SK-N-SH (cell line): ENCODE measurements at regions not wholly inside any gene's neighbourhood (a gene's known extent, or its start where the extent isn't known, plus 50 kb on each side); places are given as distances from the start of the nearest gene placed in this dataset.
A peak's percentile ranks its signal among the peaks of the same experiment; 100 is the strongest.

Experiments
- CTCF ChIA-PET: fragments of 300-600, 350-600 bp; formaldehyde crosslinking; extraction: SDS; loops from one replicate; lab custom pipeline; 2021; lab: Yijun Ruan, JAX
- POLR2A ChIA-PET: fragments of 350-600 bp; sonication (Branson Sonifier 250); formaldehyde crosslinking; extraction: SDS; loops from one replicate; lab custom pipeline; 2020; ENCODE audit warnings: antibody characterized with exemption, inconsistent platforms; lab: Yijun Ruan, JAX
- DNase-seq: peaks from one replicate; pipeline ENCODE4 v3.0.0; 2012
- H2AFZ ChIP-seq: fragments of 200-600 bp; sonication (generic); 2 replicates; pipeline ENCODE4 v1.8.1; 2016; ENCODE audit warnings: antibody characterized with exemption, mild to moderate bottlenecking, low read depth
- H3F3A ChIP-seq: fragments of 200-600 bp; sonication (generic); replicated peaks from 2 replicates; pipeline ENCODE3; 2016; ENCODE audit warnings: antibody characterized with exemption, mild to moderate bottlenecking; ENCODE audit not compliant: insufficient read depth
- H3K27ac ChIP-seq, 2 experiments: fragments of 200-500 bp in 1 of 2; fragments of 200-600 bp in 1 of 2; sonication (Bioruptor generic) in 1 of 2; sonication (generic), shearing (Covaris generic) in 1 of 2; 2 replicates each; pipeline versions ENCODE4 v1.5.1 to v1.6.1; 2014 to 2016; ENCODE audit warnings: low read depth in 2 of 2, inconsistent platforms in 1 of 2, low read length in 1 of 2, mild to moderate bottlenecking in 1 of 2, mixed read lengths in 1 of 2
- H3K27me3 ChIP-seq: fragments of 200-600 bp; sonication (generic), shearing (Covaris generic); 2 replicates; pipeline ENCODE4 v1.6.1; 2016; ENCODE audit warnings: mixed run types; ENCODE audit not compliant: insufficient read depth
- H3K36me3 ChIP-seq, 2 experiments: fragments of 200-500 bp in 1 of 2; fragments of 200-600 bp in 1 of 2; sonication (Bioruptor generic) in 1 of 2; sonication (generic) in 1 of 2; replicated peaks in 1 of 2; 2 replicates each; pipeline versions ENCODE3 to v1.5.1; 2014 to 2016; ENCODE audit warnings: low read length in 1 of 2, mild to moderate bottlenecking in 1 of 2; ENCODE audit not compliant: insufficient read depth in 2 of 2, control insufficient read depth in 1 of 2
- H3K4me1 ChIP-seq, 2 experiments: fragments of 200-500 bp in 1 of 2; fragments of 200-600 bp in 1 of 2; sonication (Bioruptor generic) in 1 of 2; sonication (generic), shearing (Covaris generic) in 1 of 2; 2 replicates each; pipeline versions ENCODE4 v1.5.1 to v1.6.1; 2014 to 2016; ENCODE audit warnings: low read depth in 1 of 2, low read length in 1 of 2, mixed run types in 1 of 2; ENCODE audit not compliant: insufficient read depth in 2 of 2, control insufficient read depth in 1 of 2
- H3K4me2 ChIP-seq: fragments of 200-600 bp; sonication (generic), shearing (Covaris generic); 2 replicates; pipeline ENCODE4 v1.6.1; 2017; ENCODE audit warnings: mixed run types
- H3K4me3 ChIP-seq, 2 experiments: fragments of 200-500 bp in 1 of 2; fragments of 200-600 bp in 1 of 2; sonication (Bioruptor generic) in 1 of 2; sonication (generic), shearing (Covaris generic) in 1 of 2; 2 replicates each; pipeline versions ENCODE4 v1.5.1 to v1.8.1; 2014 to 2016; ENCODE audit warnings: low read depth in 2 of 2, inconsistent platforms in 1 of 2, low read length in 1 of 2, mild to moderate bottlenecking in 1 of 2, mixed read lengths in 1 of 2, moderate library complexity in 1 of 2
- H3K79me2 ChIP-seq: fragments of 200-600 bp; sonication (generic); 2 replicates; pipeline ENCODE4 v1.8.1; 2017; ENCODE audit warnings: mild to moderate bottlenecking; ENCODE audit not compliant: insufficient read depth
- H3K9ac ChIP-seq: fragments of 200-600 bp; sonication (generic); 2 replicates; pipeline ENCODE4 v1.6.1; 2017; ENCODE audit warnings: mixed run types
- H3K9me2 ChIP-seq: fragments of 200-600 bp; sonication (generic); 2 replicates; pipeline ENCODE4 v1.6.1; 2017; ENCODE audit warnings: mixed run types
- H3K9me3 ChIP-seq: fragments of 200-600 bp; sonication (generic); 2 replicates; pipeline ENCODE4 v1.6.1; 2017; ENCODE audit warnings: mixed run types, mild to moderate bottlenecking, moderate library complexity
- H4K20me1 ChIP-seq: fragments of 200-600 bp; sonication (generic); 2 replicates; pipeline ENCODE4 v1.6.1; 2017; ENCODE audit warnings: mild to moderate bottlenecking, mixed run types; ENCODE audit not compliant: insufficient read depth
- ELF1 ChIP-seq: IDR thresholded peaks from 2 replicates; pipeline ENCODE4 v1.4.0; 2012
- EP300 ChIP-seq, 2 experiments: IDR thresholded peaks; 2 replicates each; pipeline versions ENCODE4 v1.4.0 to v1.6.1; 2012; ENCODE audit warnings: borderline replicate concordance in 1 of 2, low read depth in 1 of 2, low read length in 1 of 2
- FOSL2 ChIP-seq: IDR thresholded peaks from 2 replicates; pipeline ENCODE4 v1.4.0; 2012; ENCODE audit warnings: low read depth, mild to moderate bottlenecking, moderate library complexity, borderline replicate concordance
- FOXJ3 ChIP-seq: sonication (generic); formaldehyde crosslinking; IDR thresholded peaks from 2 replicates; pipeline ENCODE4 v1.5.1; 2020; ENCODE audit warnings: mild to moderate bottlenecking, missing genetic modification reagents
- FOXM1 ChIP-seq: IDR thresholded peaks from 2 replicates; pipeline ENCODE4 v1.4.0; 2012; ENCODE audit warnings: low read depth, mild to moderate bottlenecking
- GATA2 ChIP-seq: sonication (generic); formaldehyde crosslinking; IDR thresholded peaks from 2 replicates; pipeline ENCODE4 v1.5.0; 2020; ENCODE audit warnings: mild to moderate bottlenecking, missing genetic modification reagents
- IRF3 ChIP-seq: fragments of 150-350 bp; IDR thresholded peaks from 2 replicates; pipeline ENCODE4 v1.6.1; 2016; ENCODE audit warnings: mild to moderate bottlenecking, low read depth, low read length
- JUND ChIP-seq: IDR thresholded peaks from 2 replicates; pipeline ENCODE4 v1.4.0; 2012
- MEF2A ChIP-seq: IDR thresholded peaks from 2 replicates; pipeline ENCODE4 v1.4.0; 2012; ENCODE audit warnings: low read depth, borderline replicate concordance
- MXI1 ChIP-seq: IDR thresholded peaks from 2 replicates; pipeline ENCODE4 v1.6.1; 2012; ENCODE audit warnings: mild to moderate bottlenecking, low read depth, low read length, improper control_type of control experiment
- NFIC ChIP-seq: IDR thresholded peaks from 2 replicates; pipeline ENCODE4 v1.4.0; 2012; ENCODE audit warnings: borderline replicate concordance
- POLR2AphosphoS5 ChIP-seq: IDR thresholded peaks from 2 replicates; pipeline ENCODE4 v1.6.1; 2012; ENCODE audit warnings: low read depth, low read length
- RFX5 ChIP-seq: IDR thresholded peaks from 2 replicates; pipeline ENCODE4 v1.6.1; 2012; ENCODE audit warnings: mild to moderate bottlenecking, improper control_type of control experiment, low read length
- RXRA ChIP-seq: IDR thresholded peaks from 2 replicates; pipeline ENCODE4 v1.4.0; 2012; ENCODE audit warnings: low read depth, mild to moderate bottlenecking, borderline replicate concordance
- SIN3A ChIP-seq: IDR thresholded peaks from 2 replicates; pipeline ENCODE4 v1.6.1; 2012; ENCODE audit warnings: low read depth, mild to moderate bottlenecking, low read length, moderate library complexity, borderline replicate concordance
- TCF12 ChIP-seq: IDR thresholded peaks from 2 replicates; pipeline ENCODE4 v1.4.0; 2012
- USF1 ChIP-seq: IDR thresholded peaks from 2 replicates; pipeline ENCODE4 v1.4.0; 2012; ENCODE audit warnings: low read depth, borderline replicate concordance
- WGBS: methylation state at CpG from one replicate; pipeline ENCODE4 v1.1.6; 2017; ENCODE audit warnings: low lambda C conversion rate; 5-methylcytosine and 5-hydroxymethylcytosine counted together

- TF ChIP-seq FOSL2 (no peak), EP300 (IDR thresholded peaks at IDR 0.05; ENCODE audit: borderline replicate concordance in 1 of 2, low read depth in 1 of 2, low read length in 1 of 2) (no peak)
- TF ChIP-seq, all 33 proteins: peak for 0
- peak overlapping the region; percentile 48 to 52 for H3K4me3 ChIP-seq
- CTCF ChIA-PET: interaction anchor here (0.7 to 1.4 kb wide), 2 partner anchors 70 to 117 kb away, joined by 3 to 4 read pairs; no protein-coding TSS in a partner anchor
- H2AFZ ChIP-seq: peak overlapping the region; percentile 60
- WGBS: 44% methylated on average over 21 of the region's 28 CpGs
- POLR2A ChIA-PET: no interaction called here
- no peaks in the 10 kb centered on the region for H3K79me2 ChIP-seq
- H3K4me1 ChIP-seq: peaks cover 19 to 45% of the 10 kb centered on the region in 2 experiments
- H3F3A ChIP-seq: peaks cover 9% of the 10 kb centered on the region
- peak overlapping the region; percentile 98 to 99 for H3K27ac ChIP-seq
- no peaks in the 10 kb centered on the region for H3K36me3 ChIP-seq
- H3K9ac ChIP-seq: peak overlapping the region; percentile 96
- H3K9me2 ChIP-seq: no peaks in the 10 kb centered on the region
- H3K9me3 ChIP-seq: no peaks in the 10 kb centered on the region
- H3K4me2 ChIP-seq: peak overlapping the region; percentile 91
- peak; percentile 70 for DNase-seq
- no peaks in the 10 kb centered on the region for H3K27me3 ChIP-seq
- no peaks in the 10 kb centered on the region for H4K20me1 ChIP-seq
Observed at GRCh38 chr22:23520863-23521440, 59.1 kb downstream of the IGLL1 start.

GRCh38 chr22:23519442-23520157 is 60.5 kb downstream of the IGLL1 start:
- Histone ChIP-seq H3K9me2 (no peaks in the 10 kb centered on the region), H3K27me3 (no peaks in the 10 kb centered on the region), H4K20me1 (no peaks in the 10 kb centered on the region), H3K27ac (peak overlapping the region in 1 of 2 experiments; percentile 86; a peak in 2 of 4 replicates), H3K4me1 (peaks cover 19 to 45% of the 10 kb centered on the region in 2 experiments), H2AFZ (no peak overlapping the region), H3K4me3 (no peak overlapping the region), H3K9me3 (no peaks in the 10 kb centered on the region), H3F3A (peaks cover 9% of the 10 kb centered on the region), H3K9ac (no peak overlapping the region), H3K36me3 (no peaks in the 10 kb centered on the region), H3K4me2 (no peak overlapping the region), H3K79me2 (no peaks in the 10 kb centered on the region)
- DNase-seq: no peak
- ChIA-PET CTCF (interaction anchor here (1.2 to 2.0 kb wide), 4 partner anchors 72 to 338 kb away, joined by 3 to 5 read pairs (median 5); partner anchors contain the start of gene SLC2A11), POLR2A (no interaction called here)
- TF ChIP-seq TCF12 (no peak), MEF2A (no peak), POLR2AphosphoS5 (no peak), GATA2 (CRISPR knock-in tag) (no peak), ELF1 (no peak), EP300 (IDR thresholded peaks at IDR 0.05; ENCODE audit: borderline replicate concordance in 1 of 2, low read depth in 1 of 2, low read length in 1 of 2) (no peak), FOXJ3 (CRISPR knock-in tag) (no peak), USF1 (no peak), IRF3 (no peak), RFX5 (no peak), RXRA (no peak), SIN3A (no peak), MXI1 (no peak), NFIC (no peak), JUND (no peak), FOXM1 (no peak)
- WGBS: 91% methylated on average over 9 of the region's 11 CpGs
